Mucosa of stomach (tissue), 1 donor: ENCODE measurements at regions not wholly inside any gene's neighbourhood (a gene's known extent, or its start where the extent isn't known, plus 50 kb on each side); places are given as distances from the start of the nearest gene placed in this dataset.

Source experiments
- H3K27me3 ChIP-seq: one replicate; pipeline ENCODE4 v1.7.0; 2013; ENCODE audit warnings: mild to moderate bottlenecking, low read length; ENCODE audit not compliant: control insufficient read depth, insufficient read depth
- H3K36me3 ChIP-seq: one replicate; pipeline ENCODE4 v1.7.0; 2013; ENCODE audit warnings: low read length; ENCODE audit not compliant: control insufficient read depth, insufficient read depth
- H3K4me1 ChIP-seq: one replicate; pipeline ENCODE4 v1.7.0; 2013; ENCODE audit warnings: mild to moderate bottlenecking, low read length; ENCODE audit not compliant: control insufficient read depth, insufficient read depth
- H3K4me3 ChIP-seq: one replicate; pipeline ENCODE4 v1.7.0; 2013; ENCODE audit warnings: low read length
- H3K9ac ChIP-seq: one replicate; pipeline ENCODE4 v1.7.0; 2013; ENCODE audit warnings: mild to moderate bottlenecking, low read length, moderate library complexity
- H3K9me3 ChIP-seq: one replicate; pipeline ENCODE4 v1.7.0; 2013; ENCODE audit warnings: mild to moderate bottlenecking, low read length, moderate library complexity; ENCODE audit not compliant: control insufficient read depth
- donor health status: Pancreatic carcinoma.

DNA sequence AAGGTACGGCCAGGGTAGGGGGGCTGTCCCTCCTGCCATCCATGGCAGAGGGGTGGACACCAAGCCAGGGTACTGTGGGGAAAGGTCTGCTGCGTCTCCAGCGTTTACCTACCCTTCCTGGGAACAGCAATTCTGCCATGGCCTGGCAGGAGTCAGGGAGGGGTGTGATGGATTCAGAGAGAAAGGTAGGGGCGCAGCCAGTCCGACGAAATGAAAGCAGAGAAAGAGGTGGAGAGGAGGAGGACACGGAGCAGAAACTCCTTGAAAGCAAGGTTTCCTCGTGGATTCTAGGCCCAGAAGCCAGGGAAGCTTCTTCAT, 182.9 kb downstream of the ZFP36L2 start:
- Histone ChIP-seq H3K4me1 (peaks cover 2% of the 10 kb centered on the region), H3K27me3 (no peaks in the 10 kb centered on the region), H3K4me3 (no peak overlapping the region), H3K36me3 (no peaks in the 10 kb centered on the region), H3K9ac (no peak overlapping the region), H3K9me3 (no peaks in the 10 kb centered on the region)

DNA sequence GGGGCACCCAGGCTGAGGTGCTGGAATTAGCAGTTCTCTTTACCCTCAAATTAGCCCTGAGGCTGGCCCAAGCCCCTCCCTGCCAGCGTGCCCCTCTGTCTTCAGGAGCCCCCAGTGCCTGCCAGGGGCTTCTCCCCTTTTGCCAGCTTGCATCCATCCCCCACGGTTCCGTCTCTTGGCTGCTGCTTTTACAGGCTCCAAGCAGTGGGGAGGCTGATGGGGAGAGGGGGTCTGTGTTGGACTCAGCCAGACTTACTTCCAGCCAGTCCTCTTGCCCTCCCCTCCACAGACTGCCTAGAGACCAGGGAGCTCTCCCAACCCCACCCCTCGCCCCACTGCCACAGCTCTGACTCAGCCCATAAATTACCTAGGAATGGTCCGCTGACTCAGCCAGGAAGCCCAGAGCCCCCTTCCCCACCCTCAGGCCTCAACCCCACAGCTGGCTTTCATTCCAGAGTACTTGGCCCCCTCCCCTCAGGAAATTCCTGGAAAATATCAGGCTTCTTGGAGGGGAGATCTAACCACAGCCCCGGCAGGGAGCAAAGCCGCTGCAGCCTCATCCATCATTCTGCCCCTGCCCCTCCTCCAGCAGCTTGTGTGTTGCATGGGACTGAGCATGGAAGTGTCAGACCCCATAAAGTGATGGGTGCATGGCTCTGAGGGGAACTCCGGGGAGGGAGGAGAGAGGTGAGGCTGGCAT, 184.6 kb downstream of the ZFP36L2 start:
- H3K4me1 ChIP-seq = peaks cover 7% of the 10 kb centered on the region
- H3K36me3 ChIP-seq = no peaks in the 10 kb centered on the region
- no peaks in the 10 kb centered on the region for H3K27me3 ChIP-seq
- H3K9me3 ChIP-seq = no peaks in the 10 kb centered on the region
- H3K4me3 ChIP-seq = no peak overlapping the region
- H3K9ac ChIP-seq = no peak overlapping the region

- H3K4me1 ChIP-seq = peaks cover 7% of the 10 kb centered on the region
Measured at GRCh38 chr2:43041173-43041591, 185.2 kb downstream of the ZFP36L2 start.

GRCh38 chr2:43040084-43040854, 186.1 kb downstream of the ZFP36L2 start:
- Histone ChIP-seq H3K9me3 (no peaks in the 10 kb centered on the region), H3K36me3 (no peaks in the 10 kb centered on the region), H3K27me3 (no peaks in the 10 kb centered on the region), H3K4me3 (no peak overlapping the region), H3K4me1 (peaks cover 7% of the 10 kb centered on the region), H3K9ac (no peak overlapping the region)

More at GRCh38 chr2:43041173-43041591, 185.2 kb downstream of the ZFP36L2 start:
- H3K4me3 ChIP-seq = no peak overlapping the region
- H3K36me3 ChIP-seq = no peaks in the 10 kb centered on the region
- H3K9me3 ChIP-seq = no peaks in the 10 kb centered on the region
- no peaks in the 10 kb centered on the region for H3K27me3 ChIP-seq
- H3K9ac ChIP-seq = no peak overlapping the region

- Histone ChIP-seq H3K27me3 (no peaks in the 10 kb centered on the region), H3K4me3 (no peak overlapping the region), H3K9me3 (no peaks in the 10 kb centered on the region), H3K4me1 (peaks cover 7% of the 10 kb centered on the region), H3K9ac (no peak overlapping the region), H3K36me3 (no peaks in the 10 kb centered on the region)
Measured at GRCh38 chr2:43039376-43040080, 186.9 kb downstream of the ZFP36L2 start.

GRCh38 chr2:43038696-43039094, 187.7 kb downstream of the ZFP36L2 start:
- peaks cover 7% of the 10 kb centered on the region for H3K4me1 ChIP-seq
- no peaks in the 10 kb centered on the region for H3K9me3 ChIP-seq
- no peaks in the 10 kb centered on the region for H3K36me3 ChIP-seq
- no peak overlapping the region for H3K4me3 ChIP-seq
- no peak overlapping the region for H3K9ac ChIP-seq
- no peaks in the 10 kb centered on the region for H3K27me3 ChIP-seq

- Histone ChIP-seq H3K9me3 (no peaks in the 10 kb centered on the region), H3K4me3 (no peak overlapping the region), H3K9ac (no peak overlapping the region), H3K27me3 (no peaks in the 10 kb centered on the region), H3K4me1 (peaks cover 7% of the 10 kb centered on the region), H3K36me3 (no peaks in the 10 kb centered on the region)
Measured at GRCh38 chr2:43038034-43038695, 188.2 kb downstream of the ZFP36L2 start.

DNA sequence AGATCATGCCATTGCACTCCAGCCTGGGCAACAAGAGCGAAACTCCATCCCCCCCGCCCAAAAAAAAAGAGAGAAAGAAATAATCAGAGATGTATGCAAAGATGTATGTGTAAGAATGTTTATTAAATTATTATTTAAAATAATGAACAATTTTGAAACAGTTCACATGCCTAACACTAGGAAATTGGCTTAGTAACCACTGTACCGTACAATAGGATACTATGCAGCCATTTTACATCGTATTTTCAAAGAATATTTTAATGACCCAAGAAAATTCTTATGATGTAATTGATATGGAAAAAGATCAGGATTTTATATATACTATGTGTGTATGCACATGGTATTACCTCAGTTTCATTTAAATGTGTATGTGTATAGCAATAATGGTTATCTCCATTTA, 190.5 kb downstream of the ZFP36L2 start:
- Histone ChIP-seq H3K27me3 (no peaks in the 10 kb centered on the region), H3K9ac (no peak overlapping the region), H3K36me3 (no peaks in the 10 kb centered on the region), H3K4me1 (peaks cover 21% of the 10 kb centered on the region), H3K4me3 (no peak overlapping the region), H3K9me3 (no peaks in the 10 kb centered on the region)

- Histone ChIP-seq H3K4me3 (no peak overlapping the region), H3K36me3 (no peaks in the 10 kb centered on the region), H3K27me3 (no peaks in the 10 kb centered on the region), H3K4me1 (peaks cover 21% of the 10 kb centered on the region), H3K9ac (no peak overlapping the region), H3K9me3 (no peaks in the 10 kb centered on the region)
Measured at GRCh38 chr2:43034921-43035320, 191.5 kb downstream of the ZFP36L2 start.

DNA sequence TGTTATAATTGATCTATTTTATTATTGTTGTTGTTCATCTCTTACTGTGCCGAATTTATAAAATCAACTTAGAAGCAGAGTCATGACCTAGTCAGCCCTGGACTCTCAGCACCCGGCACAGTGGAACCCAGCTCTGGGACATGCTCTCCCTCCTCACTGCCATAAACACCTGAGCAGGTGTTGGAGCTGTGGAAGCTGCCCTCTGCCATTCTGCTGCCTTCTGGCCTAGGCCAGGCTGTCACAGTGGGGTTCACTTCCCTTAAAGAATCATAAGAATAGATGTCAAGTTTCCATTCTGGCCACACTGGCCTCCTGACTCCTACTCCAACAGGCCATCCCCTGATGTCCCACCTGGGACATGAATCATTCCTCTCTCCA, 192.2 kb downstream of the ZFP36L2 start:
- Histone ChIP-seq H3K9ac (no peak overlapping the region), H3K4me3 (no peak overlapping the region), H3K9me3 (no peaks in the 10 kb centered on the region), H3K36me3 (no peaks in the 10 kb centered on the region), H3K4me1 (peaks cover 21% of the 10 kb centered on the region), H3K27me3 (no peaks in the 10 kb centered on the region)

DNA sequence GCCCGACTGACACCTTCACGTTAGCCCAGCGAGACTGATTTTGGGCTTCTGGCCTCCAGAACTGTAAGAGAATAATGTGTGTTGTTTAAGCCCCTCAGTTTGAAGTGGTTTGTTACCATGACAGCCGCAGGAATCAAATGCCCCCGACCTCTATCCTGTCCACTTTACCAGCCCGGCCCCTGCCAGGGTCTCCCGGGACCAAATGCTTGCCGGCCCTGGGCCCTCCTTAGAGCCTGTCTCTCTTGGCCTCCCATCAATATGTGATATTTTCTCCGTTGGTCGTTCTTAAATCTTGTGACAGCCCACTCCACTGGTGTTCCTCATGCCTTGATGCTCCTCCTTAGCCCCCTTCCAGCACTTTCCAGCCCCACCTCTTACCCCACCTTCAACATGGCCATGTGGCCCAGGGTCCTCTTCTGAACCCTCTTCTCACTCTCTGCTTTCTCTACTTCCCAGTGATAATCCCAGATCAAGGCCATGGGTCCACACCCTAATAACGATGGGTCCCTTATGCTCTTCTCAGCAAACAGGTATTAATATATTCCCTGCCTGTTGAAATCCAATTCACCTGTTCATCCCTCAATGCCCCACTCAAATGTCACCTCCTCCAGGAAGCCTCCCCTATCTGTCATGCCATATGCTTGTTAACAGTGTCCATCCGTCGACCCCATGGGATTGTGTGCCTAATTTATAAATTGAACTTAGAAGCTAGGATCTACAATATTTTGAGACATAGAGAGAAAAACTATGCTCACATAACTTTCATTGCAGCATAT, 192.8 kb downstream of the ZFP36L2 start:
- Histone ChIP-seq H3K9me3 (no peaks in the 10 kb centered on the region), H3K9ac (no peak overlapping the region), H3K27me3 (no peaks in the 10 kb centered on the region), H3K36me3 (no peaks in the 10 kb centered on the region), H3K4me3 (no peak overlapping the region), H3K4me1 (peaks cover 20% of the 10 kb centered on the region)
